ENCODE measurements at regions not wholly inside any gene's neighbourhood (a gene's known extent, or its start where the extent isn't known, plus 50 kb on each side); places are given as distances from the start of the nearest gene placed in this dataset.

GRCh38 chr5:6006838-6007314 is 371.5 kb downstream of the MED10 start:
- H3K27me3 ChIP-seq (ENCODE audit: control insufficient read depth in 1 of 2, insufficient read depth in 2 of 2, low read length in 2 of 2), result peaks cover 0 to 2% of the 10 kb centered on the region in 2 donors

GRCh38 chr5:6003040-6003825 is 375.1 kb downstream of the MED10 start:
- no peak overlapping the region for H3K27ac ChIP-seq (ENCODE audit: low read length)
- peaks cover 0 to 2% of the 10 kb centered on the region in 2 donors for H3K27me3 ChIP-seq (ENCODE audit: control insufficient read depth in 1 of 2, insufficient read depth in 2 of 2, low read length in 2 of 2)
- H3K36me3 ChIP-seq (ENCODE audit: control insufficient read depth in 2 of 2, insufficient read depth in 2 of 2, low read length in 2 of 2), result no peaks in the 10 kb centered on the region
- no peaks in the 10 kb centered on the region for H3K4me1 ChIP-seq (ENCODE audit: control insufficient read depth, insufficient read depth, low read length)
- no peak overlapping the region for H3K9ac ChIP-seq (ENCODE audit: low read length in 2 of 2)
- H3K4me3 ChIP-seq (ENCODE audit: low read length in 2 of 2), result no peak overlapping the region
- peaks cover 0 to 5% of the 10 kb centered on the region in 2 donors for H3K9me3 ChIP-seq (ENCODE audit: control insufficient read depth in 2 of 2, low read length in 2 of 2)

More at GRCh38 chr5:6006838-6007314, 371.5 kb downstream of the MED10 start:
- Histone ChIP-seq H3K27ac (ENCODE audit: low read length) (no peak overlapping the region), H3K9ac (ENCODE audit: low read length in 2 of 2) (no peak overlapping the region), H3K36me3 (ENCODE audit: control insufficient read depth in 2 of 2, insufficient read depth in 2 of 2, low read length in 2 of 2) (no peaks in the 10 kb centered on the region), H3K4me3 (ENCODE audit: low read length in 2 of 2) (no peak overlapping the region), H3K4me1 (ENCODE audit: control insufficient read depth, insufficient read depth, low read length) (no peaks in the 10 kb centered on the region), H3K9me3 (ENCODE audit: control insufficient read depth in 2 of 2, low read length in 2 of 2) (no peaks in the 10 kb centered on the region)

DNA sequence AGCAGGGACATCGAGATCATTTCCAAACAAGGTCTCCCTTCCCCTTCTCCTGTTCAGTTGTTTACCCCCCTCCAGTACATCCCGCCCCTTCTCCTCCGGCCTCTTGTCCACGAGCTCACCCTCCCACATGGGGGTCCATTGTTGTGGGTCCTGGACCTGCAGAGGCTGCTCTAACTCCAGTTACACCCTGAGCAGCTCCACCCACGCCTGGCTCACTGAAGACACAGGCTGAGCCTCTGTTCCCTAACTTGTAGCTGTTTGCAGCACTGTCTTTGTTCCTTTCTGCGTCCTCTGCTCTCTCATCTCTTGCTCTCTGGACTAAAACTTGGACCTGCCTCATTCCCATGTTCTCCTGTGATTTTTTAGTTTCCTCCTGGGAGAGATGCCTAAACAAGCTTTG is 377.5 kb downstream of the MED10 start:
- H3K27ac ChIP-seq (ENCODE audit: low read length), result no peak overlapping the region
- H3K4me1 ChIP-seq (ENCODE audit: control insufficient read depth, insufficient read depth, low read length), result no peaks in the 10 kb centered on the region
- H3K9ac ChIP-seq (ENCODE audit: low read length in 2 of 2), result no peak overlapping the region
- H3K9me3 ChIP-seq (ENCODE audit: control insufficient read depth in 2 of 2, low read length in 2 of 2), result peaks cover 0 to 5% of the 10 kb centered on the region in 2 donors
- no peak overlapping the region for H3K4me3 ChIP-seq (ENCODE audit: low read length in 2 of 2)
- H3K27me3 ChIP-seq (ENCODE audit: control insufficient read depth in 1 of 2, insufficient read depth in 2 of 2, low read length in 2 of 2), result peaks cover 0 to 2% of the 10 kb centered on the region in 2 donors
- H3K36me3 ChIP-seq (ENCODE audit: control insufficient read depth in 2 of 2, insufficient read depth in 2 of 2, low read length in 2 of 2), result no peaks in the 10 kb centered on the region

- Histone ChIP-seq H3K9ac (ENCODE audit: low read length in 2 of 2) (no peak overlapping the region), H3K4me1 (ENCODE audit: control insufficient read depth, insufficient read depth, low read length) (no peaks in the 10 kb centered on the region), H3K36me3 (ENCODE audit: control insufficient read depth in 2 of 2, insufficient read depth in 2 of 2, low read length in 2 of 2) (no peaks in the 10 kb centered on the region), H3K27me3 (ENCODE audit: control insufficient read depth in 1 of 2, insufficient read depth in 2 of 2, low read length in 2 of 2) (no peaks in the 10 kb centered on the region), H3K4me3 (ENCODE audit: low read length in 2 of 2) (no peak overlapping the region), H3K9me3 (ENCODE audit: control insufficient read depth in 2 of 2, low read length in 2 of 2) (peaks cover 3 to 11% of the 10 kb centered on the region in 2 donors), H3K27ac (ENCODE audit: low read length) (no peak overlapping the region)
Measured at GRCh38 chr5:5995819-5996218, 382.5 kb downstream of the MED10 start.

GRCh38 chr5:5986492-5987178 is 391.7 kb downstream of the MED10 start:
- H3K27ac ChIP-seq (ENCODE audit: low read length), result no peak overlapping the region
- peaks cover 0 to 3% of the 10 kb centered on the region in 2 donors for H3K9me3 ChIP-seq (ENCODE audit: control insufficient read depth in 2 of 2, low read length in 2 of 2)
- H3K27me3 ChIP-seq (ENCODE audit: control insufficient read depth in 1 of 2, insufficient read depth in 2 of 2, low read length in 2 of 2), result no peaks in the 10 kb centered on the region
- H3K4me3 ChIP-seq (ENCODE audit: low read length in 2 of 2), result no peak overlapping the region
- H3K4me1 ChIP-seq (ENCODE audit: control insufficient read depth, insufficient read depth, low read length), result no peaks in the 10 kb centered on the region
- no peak overlapping the region for H3K9ac ChIP-seq (ENCODE audit: low read length in 2 of 2)
- H3K36me3 ChIP-seq (ENCODE audit: control insufficient read depth in 2 of 2, insufficient read depth in 2 of 2, low read length in 2 of 2), result no peaks in the 10 kb centered on the region

DNA sequence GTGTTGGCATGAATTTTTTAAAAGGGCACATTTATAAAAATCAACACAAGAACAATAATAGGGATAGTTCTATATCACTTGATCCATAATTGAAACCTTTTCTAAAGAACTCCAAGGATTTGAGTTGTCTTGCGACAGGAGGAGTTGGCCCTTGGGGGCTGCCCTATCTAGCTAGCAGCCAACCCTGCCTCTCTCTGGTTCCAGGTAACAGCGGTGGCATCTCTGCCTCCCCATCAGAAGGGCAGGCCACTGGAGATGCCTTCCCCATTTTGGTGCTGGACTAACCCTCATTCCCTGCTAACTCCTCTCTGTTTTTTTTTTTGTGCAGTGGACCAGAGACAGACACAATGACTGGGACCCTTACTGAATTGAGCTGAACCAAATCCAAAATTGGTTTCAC is 393.0 kb downstream of the MED10 start:
- H3K36me3 ChIP-seq (ENCODE audit: control insufficient read depth in 2 of 2, insufficient read depth in 2 of 2, low read length in 2 of 2), result no peaks in the 10 kb centered on the region
- H3K27me3 ChIP-seq (ENCODE audit: control insufficient read depth in 1 of 2, insufficient read depth in 2 of 2, low read length in 2 of 2), result no peaks in the 10 kb centered on the region
- no peak overlapping the region for H3K9ac ChIP-seq (ENCODE audit: low read length in 2 of 2)
- no peak overlapping the region for H3K27ac ChIP-seq (ENCODE audit: low read length)
- no peak overlapping the region for H3K4me3 ChIP-seq (ENCODE audit: low read length in 2 of 2)
- no peaks in the 10 kb centered on the region for H3K4me1 ChIP-seq (ENCODE audit: control insufficient read depth, insufficient read depth, low read length)
- H3K9me3 ChIP-seq (ENCODE audit: control insufficient read depth in 2 of 2, low read length in 2 of 2), result no peaks in the 10 kb centered on the region

- no peaks in the 10 kb centered on the region for H3K36me3 ChIP-seq (ENCODE audit: control insufficient read depth in 2 of 2, insufficient read depth in 2 of 2, low read length in 2 of 2)
- no peak overlapping the region for H3K4me3 ChIP-seq (ENCODE audit: low read length in 2 of 2)
- no peak overlapping the region for H3K27ac ChIP-seq (ENCODE audit: low read length)
- no peaks in the 10 kb centered on the region for H3K4me1 ChIP-seq (ENCODE audit: control insufficient read depth, insufficient read depth, low read length)
- H3K9ac ChIP-seq (ENCODE audit: low read length in 2 of 2), result no peak overlapping the region
- no peaks in the 10 kb centered on the region for H3K27me3 ChIP-seq (ENCODE audit: control insufficient read depth in 1 of 2, insufficient read depth in 2 of 2, low read length in 2 of 2)
- no peaks in the 10 kb centered on the region for H3K9me3 ChIP-seq (ENCODE audit: control insufficient read depth in 2 of 2, low read length in 2 of 2)
Measured at GRCh38 chr5:5983261-5983980, 394.9 kb downstream of the MED10 start.

DNA sequence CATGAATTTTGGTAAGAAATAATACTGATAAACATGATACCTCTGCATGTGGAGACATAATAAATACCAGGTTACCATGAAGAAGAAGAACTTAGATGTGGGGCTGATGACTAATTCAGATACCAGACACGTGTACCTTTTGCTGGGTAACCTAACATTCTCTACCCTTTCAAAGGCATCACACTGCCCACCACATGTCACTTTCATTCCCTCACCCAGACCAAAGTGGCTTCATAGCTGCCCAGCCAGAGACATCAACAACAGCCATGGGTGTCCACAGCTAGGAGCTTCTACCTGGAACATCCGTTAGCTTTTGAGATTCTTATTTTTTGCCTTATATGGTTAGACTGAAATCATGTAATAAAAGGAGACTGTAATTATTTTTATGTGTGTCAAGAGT is 396.8 kb downstream of the MED10 start:
- Histone ChIP-seq H3K9ac (ENCODE audit: low read length in 2 of 2) (no peak overlapping the region), H3K27ac (ENCODE audit: low read length) (no peak overlapping the region), H3K36me3 (ENCODE audit: control insufficient read depth in 2 of 2, insufficient read depth in 2 of 2, low read length in 2 of 2) (no peaks in the 10 kb centered on the region), H3K27me3 (ENCODE audit: control insufficient read depth in 1 of 2, insufficient read depth in 2 of 2, low read length in 2 of 2) (no peaks in the 10 kb centered on the region), H3K9me3 (ENCODE audit: control insufficient read depth in 2 of 2, low read length in 2 of 2) (no peaks in the 10 kb centered on the region), H3K4me3 (ENCODE audit: low read length in 2 of 2) (no peak overlapping the region), H3K4me1 (ENCODE audit: control insufficient read depth, insufficient read depth, low read length) (no peaks in the 10 kb centered on the region)

DNA sequence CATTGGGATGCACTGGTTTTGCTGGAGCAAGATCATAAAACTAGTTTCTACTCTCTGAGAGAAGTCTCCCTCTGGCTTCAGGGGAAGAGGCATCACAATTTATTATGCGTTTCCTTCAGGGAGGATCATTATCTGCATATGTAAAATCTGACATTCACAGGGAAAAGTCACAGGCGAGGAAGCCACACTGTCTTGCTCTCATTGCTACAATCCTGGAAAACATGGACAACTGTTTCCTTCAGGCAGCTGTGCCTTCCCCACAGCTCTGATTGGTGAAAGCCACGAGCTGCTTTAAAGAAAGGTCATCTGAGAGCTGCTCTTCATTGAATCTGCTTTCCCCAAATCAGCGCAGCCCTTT is 397.8 kb downstream of the MED10 start:
- Histone ChIP-seq H3K9me3 (ENCODE audit: control insufficient read depth in 2 of 2, low read length in 2 of 2) (no peaks in the 10 kb centered on the region), H3K27ac (ENCODE audit: low read length) (no peak overlapping the region), H3K27me3 (ENCODE audit: control insufficient read depth in 1 of 2, insufficient read depth in 2 of 2, low read length in 2 of 2) (no peaks in the 10 kb centered on the region), H3K36me3 (ENCODE audit: control insufficient read depth in 2 of 2, insufficient read depth in 2 of 2, low read length in 2 of 2) (no peaks in the 10 kb centered on the region), H3K4me1 (ENCODE audit: control insufficient read depth, insufficient read depth, low read length) (no peaks in the 10 kb centered on the region), H3K4me3 (ENCODE audit: low read length in 2 of 2) (no peak overlapping the region), H3K9ac (ENCODE audit: low read length in 2 of 2) (no peak overlapping the region)

GRCh38 chr5:5979761-5980537 is 398.4 kb downstream of the MED10 start:
- H3K4me1 ChIP-seq (ENCODE audit: control insufficient read depth, insufficient read depth, low read length), result no peaks in the 10 kb centered on the region
- H3K36me3 ChIP-seq (ENCODE audit: control insufficient read depth in 2 of 2, insufficient read depth in 2 of 2, low read length in 2 of 2), result no peaks in the 10 kb centered on the region
- no peaks in the 10 kb centered on the region for H3K9me3 ChIP-seq (ENCODE audit: control insufficient read depth in 2 of 2, low read length in 2 of 2)
- H3K4me3 ChIP-seq (ENCODE audit: low read length in 2 of 2), result no peak overlapping the region
- no peak overlapping the region for H3K9ac ChIP-seq (ENCODE audit: low read length in 2 of 2)
- H3K27ac ChIP-seq (ENCODE audit: low read length), result no peak overlapping the region
- no peaks in the 10 kb centered on the region for H3K27me3 ChIP-seq (ENCODE audit: control insufficient read depth in 1 of 2, insufficient read depth in 2 of 2, low read length in 2 of 2)

Measured in stomach smooth muscle (tissue), 2 donors.